ENCODE measurements at regions not wholly inside any gene's neighbourhood (a gene's known extent, or its start where the extent isn't known, plus 50 kb on each side); places are given as distances from the start of the nearest gene placed in this dataset.

- Mint-ChIP-seq H3K27ac (no peak overlapping the region), H3K9me3 (peaks cover 5% of the 10 kb centered on the region), H3K4me3 (no peak overlapping the region), H3K36me3 (no peaks in the 10 kb centered on the region), H3K4me1 (no peaks in the 10 kb centered on the region)
- no peak for DNase-seq (ENCODE audit: low spot score in 2 of 2)
- no peak for ATAC-seq
Observed at GRCh38 chr2:220014961-220015360, 387.5 kb downstream of the SLC4A3 start.

- Mint-ChIP-seq H3K27ac (no peak overlapping the region), H3K4me3 (no peak overlapping the region), H3K36me3 (no peaks in the 10 kb centered on the region), H3K4me1 (no peaks in the 10 kb centered on the region), H3K9me3 (peaks cover 5% of the 10 kb centered on the region)
- no peak for DNase-seq (ENCODE audit: low spot score in 2 of 2)
- ATAC-seq = no peak
Observed at GRCh38 chr2:220015576-220015975, 388.1 kb downstream of the SLC4A3 start.

- no peak overlapping the region for H3K4me3 Mint-ChIP-seq
- DNase-seq (ENCODE audit: low spot score in 2 of 2) = no peak
- no peak overlapping the region for H3K27ac Mint-ChIP-seq
- no peaks in the 10 kb centered on the region for H3K4me1 Mint-ChIP-seq
- no peak for ATAC-seq
- no peaks in the 10 kb centered on the region for H3K36me3 Mint-ChIP-seq
- H3K9me3 Mint-ChIP-seq = peaks cover 7% of the 10 kb centered on the region
Observed at GRCh38 chr2:220025207-220025606, 397.8 kb downstream of the SLC4A3 start.

GRCh38 chr2:220029013-220029412 is 401.6 kb downstream of the SLC4A3 start:
- Mint-ChIP-seq H3K36me3 (no peaks in the 10 kb centered on the region), H3K9me3 (peaks cover 7% of the 10 kb centered on the region), H3K27ac (no peak overlapping the region), H3K4me3 (no peak overlapping the region), H3K4me1 (no peaks in the 10 kb centered on the region)
- DNase-seq (ENCODE audit: low spot score in 2 of 2) (no peak), ATAC-seq (no peak)

GRCh38 chr2:220033546-220033945 is 406.1 kb downstream of the SLC4A3 start:
- Mint-ChIP-seq H3K4me1 (no peaks in the 10 kb centered on the region), H3K27ac (no peak overlapping the region), H3K4me3 (no peak overlapping the region), H3K36me3 (no peaks in the 10 kb centered on the region), H3K9me3 (peaks cover 5% of the 10 kb centered on the region)
- ATAC-seq (no peak), DNase-seq (ENCODE audit: low spot score in 2 of 2) (no peak)

GRCh38 chr2:220034426-220035130 is 407.1 kb downstream of the SLC4A3 start:
- Mint-ChIP-seq H3K27ac (no peak overlapping the region), H3K36me3 (no peaks in the 10 kb centered on the region), H3K4me3 (no peak overlapping the region), H3K9me3 (peaks cover 5% of the 10 kb centered on the region), H3K4me1 (no peaks in the 10 kb centered on the region)
- ATAC-seq (no peak), DNase-seq (ENCODE audit: low spot score in 2 of 2) (no peak)

GRCh38 chr2:220036431-220036830 is 409.0 kb downstream of the SLC4A3 start:
- no peak for ATAC-seq
- no peak overlapping the region for H3K27ac Mint-ChIP-seq
- H3K4me1 Mint-ChIP-seq = no peaks in the 10 kb centered on the region
- H3K36me3 Mint-ChIP-seq = no peaks in the 10 kb centered on the region
- no peak for DNase-seq (ENCODE audit: low spot score in 2 of 2)
- no peak overlapping the region for H3K4me3 Mint-ChIP-seq
- H3K9me3 Mint-ChIP-seq = peaks cover 2% of the 10 kb centered on the region

- DNase-seq (ENCODE audit: low spot score in 2 of 2) (no peak), ATAC-seq (no peak)
- H3K4me1 Mint-ChIP-seq = no peaks in the 10 kb centered on the region
- H3K27ac Mint-ChIP-seq = no peak overlapping the region
- H3K9me3 Mint-ChIP-seq = no peaks in the 10 kb centered on the region
- no peaks in the 10 kb centered on the region for H3K36me3 Mint-ChIP-seq
- H3K4me3 Mint-ChIP-seq = no peak overlapping the region
Observed at GRCh38 chr2:220040346-220040745, 412.9 kb downstream of the SLC4A3 start.

- Mint-ChIP-seq H3K36me3 (no peaks in the 10 kb centered on the region), H3K27ac (no peak overlapping the region), H3K4me1 (no peaks in the 10 kb centered on the region), H3K9me3 (peaks cover 3% of the 10 kb centered on the region), H3K4me3 (no peak overlapping the region)
- DNase-seq (ENCODE audit: low spot score in 2 of 2) (no peak), ATAC-seq (no peak)
Observed at GRCh38 chr2:220041447-220041846, 414.0 kb downstream of the SLC4A3 start.

GRCh38 chr2:220043155-220043989 is 415.9 kb downstream of the SLC4A3 start:
- ATAC-seq (no peak), DNase-seq (ENCODE audit: low spot score in 2 of 2) (no peak)
- Mint-ChIP-seq H3K9me3 (peaks cover 3% of the 10 kb centered on the region), H3K36me3 (no peaks in the 10 kb centered on the region), H3K27ac (no peak overlapping the region), H3K4me3 (no peak overlapping the region), H3K4me1 (no peaks in the 10 kb centered on the region)

GRCh38 chr2:220043990-220044335 is 416.5 kb downstream of the SLC4A3 start:
- Mint-ChIP-seq H3K9me3 (peaks cover 3% of the 10 kb centered on the region), H3K4me1 (no peaks in the 10 kb centered on the region), H3K4me3 (no peak overlapping the region), H3K27ac (no peak overlapping the region), H3K36me3 (no peaks in the 10 kb centered on the region)
- ATAC-seq = no peak
- no peak for DNase-seq (ENCODE audit: low spot score in 2 of 2)

- Mint-ChIP-seq H3K27ac (no peak overlapping the region), H3K9me3 (peaks cover 3% of the 10 kb centered on the region), H3K36me3 (no peaks in the 10 kb centered on the region), H3K4me1 (no peaks in the 10 kb centered on the region), H3K4me3 (no peak overlapping the region)
- no peak for ATAC-seq
- DNase-seq (ENCODE audit: low spot score in 2 of 2) = no peak
Observed at GRCh38 chr2:220044383-220044782, 417.0 kb downstream of the SLC4A3 start.

GRCh38 chr2:220046507-220046906 is 419.1 kb downstream of the SLC4A3 start:
- ATAC-seq = no peak

GRCh38 chr2:220051716-220052115 is 424.3 kb downstream of the SLC4A3 start:
- DNase-seq (ENCODE audit: low spot score in 2 of 2) (no peak), ATAC-seq (no peak)
- Mint-ChIP-seq H3K9me3 (peaks cover 3% of the 10 kb centered on the region), H3K27ac (no peak overlapping the region), H3K4me1 (no peaks in the 10 kb centered on the region), H3K36me3 (no peaks in the 10 kb centered on the region), H3K4me3 (no peak overlapping the region)

More at GRCh38 chr2:220046507-220046906, 419.1 kb downstream of the SLC4A3 start:
- Mint-ChIP-seq H3K36me3 (no peaks in the 10 kb centered on the region), H3K4me3 (no peak overlapping the region), H3K4me1 (no peaks in the 10 kb centered on the region), H3K27ac (no peak overlapping the region), H3K9me3 (peaks cover 5% of the 10 kb centered on the region)
- no peak for DNase-seq (ENCODE audit: low spot score in 2 of 2)

GRCh38 chr2:220053919-220054318 is 426.5 kb downstream of the SLC4A3 start:
- Mint-ChIP-seq H3K4me3 (no peak overlapping the region), H3K4me1 (no peaks in the 10 kb centered on the region), H3K27ac (no peak overlapping the region), H3K36me3 (no peaks in the 10 kb centered on the region), H3K9me3 (peaks cover 6% of the 10 kb centered on the region)
- no peak for ATAC-seq
- no peak for DNase-seq (ENCODE audit: low spot score in 2 of 2)

- Mint-ChIP-seq H3K27ac (no peak overlapping the region), H3K9me3 (peaks cover 5% of the 10 kb centered on the region), H3K4me1 (no peaks in the 10 kb centered on the region), H3K4me3 (no peak overlapping the region), H3K36me3 (no peaks in the 10 kb centered on the region)
- ATAC-seq (no peak), DNase-seq (ENCODE audit: low spot score in 2 of 2) (no peak)
Observed at GRCh38 chr2:220057391-220057790, 430.0 kb downstream of the SLC4A3 start.

Data from stimulated activated effector memory CD8-positive, alpha-beta T cell treated with anti-CD3 and anti-CD28 coated beads, Interleukin-12 subunit alpha, Interleukin-12 subunit beta, amount 100 ng/mL, for 72 hours (primary cell).